Spleen (tissue), 11 donors: ENCODE measurements at regions not wholly inside any gene's neighbourhood (a gene's known extent, or its start where the extent isn't known, plus 50 kb on each side); places are given as distances from the start of the nearest gene placed in this dataset.

Experiments
- DNase-seq: peaks from one replicate; pipeline ENCODE4 v3.0.0-alpha.2; 2020
- H3K27ac ChIP-seq, 8 donors: fragments of 200-600 bp; sonication (generic) in 7 of 8; 1 replicate in 4 of 8; 2 replicates in 4 of 8; pipeline versions ENCODE4 v1.5.0 to v1.8.0; 2016 to 2021; ENCODE audit warnings: inconsistent platforms in 4 of 8, mild to moderate bottlenecking in 4 of 8, moderate library complexity in 1 of 8
- H3K27me3 ChIP-seq, 7 donors: fragments of 200-600 bp; sonication (generic) in 6 of 7; replicated peaks in 1 of 7; 1 replicate in 4 of 7; 2 replicates in 3 of 7; pipeline versions ENCODE4 v1.5.0 to v1.8.0; 2016 to 2021; ENCODE audit warnings: inconsistent platforms in 3 of 7, mild to moderate bottlenecking in 1 of 7
- H3K36me3 ChIP-seq, 6 donors: fragments of 200-600 bp; sonication (generic) in 5 of 6; 1 replicate in 4 of 6; 2 replicates in 2 of 6; pipeline versions ENCODE4 v1.5.0 to v1.8.0; 2016 to 2021; ENCODE audit warnings: inconsistent platforms in 2 of 6
- H3K4me1 ChIP-seq, 6 donors: fragments of 200-600 bp; sonication (generic) in 5 of 6; 1 replicate in 3 of 6; 2 replicates in 3 of 6; pipeline versions ENCODE4 v1.5.0 to v1.8.0; 2016 to 2021; ENCODE audit warnings: inconsistent platforms in 3 of 6
- H3K4me3 ChIP-seq, 8 donors: fragments of 200-600 bp; sonication (generic) in 7 of 8; 1 replicate in 4 of 8; 2 replicates in 4 of 8; pipeline versions ENCODE4 v1.5.0 to v1.8.0; 2016 to 2021; ENCODE audit warnings: inconsistent platforms in 4 of 8, mild to moderate bottlenecking in 4 of 8, moderate library complexity in 2 of 8
- H3K9me3 ChIP-seq, 8 donors: fragments of 200-600 bp; sonication (generic) in 7 of 8; 1 replicate in 4 of 8; 2 replicates in 4 of 8; pipeline versions ENCODE4 v1.5.0 to v1.8.0; 2016 to 2021; ENCODE audit warnings: inconsistent platforms in 4 of 8
- CTCF ChIP-seq, 11 experiments: fragments of 200-600 bp in 7 of 11; fragments of 450-650 bp in 4 of 11; sonication (generic) in 4 of 11; IDR thresholded peaks in 8 of 11; conservative IDR thresholded peaks in 3 of 11; 1 replicate in 7 of 11; 2 replicates in 4 of 11; pipeline versions ENCODE4 v1.4.0 to v1.8.0; 2016 to 2021; ENCODE audit warnings: antibody characterized with exemption in 11 of 11, inconsistent platforms in 4 of 11, mild to moderate bottlenecking in 1 of 11
- POLR2A ChIP-seq, 3 donors: fragments of 450-650 bp; IDR thresholded peaks; one replicate each; pipeline ENCODE4 v1.5.1; 2017; ENCODE audit warnings: antibody characterized with exemption in 3 of 3, mild to moderate bottlenecking in 1 of 3
- POLR2AphosphoS5 ChIP-seq, 3 donors: sonication (generic); formaldehyde crosslinking; IDR thresholded peaks; one replicate each; pipeline ENCODE4 v1.5.1; 2017; ENCODE audit warnings: antibody characterized with exemption in 3 of 3
- WGBS, 5 donors: extraction: QIAGEN DNeasy Blood & Tissue Kit in 3 of 5; methylation state at CpG; one replicate each; pipeline versions ENCODE4 v1.1.5 to v1.1.7; 2013 to 2018; 5-methylcytosine and 5-hydroxymethylcytosine counted together
- intact Hi-C: fragments of 100-400 bp; cut with DNase I; formaldehyde crosslinking; loops from one replicate; pipeline ENCODE4 v1.15.0; 2023; ENCODE audit warnings: low total_unique reads
- donor health status: healthy with polysubstance abuse.
- donor health status: DM: no; HTN: no; CAD: no; lungs with moderate emphysema.
- donor health status: DM: no; HTN: no; CAD: no.
- donor health status: Bipolar disorder and iron deficiency.
- donor health status: healthy.
- donor health status: DM: no; HTN: no; CAD: no.
- donor health status: DM: yes; HTN: yes; CAD: no.

GRCh38 chr16:8237452-8237851 lies 352.9 kb downstream of the TMEM114 start:
- no peaks in the 10 kb centered on the region for H3K27me3 ChIP-seq
- no peak for TF ChIP-seq POLR2A (IDR thresholded peaks at IDR 0.05)
- TF ChIP-seq POLR2AphosphoS5 (IDR thresholded peaks at IDR 0.05), result no peak
- TF ChIP-seq CTCF (IDR thresholded peaks at IDR 0.05 in 8 of 11, conservative IDR thresholded peaks at IDR 0.05 in 3 of 11), result no peak
- H3K4me3 ChIP-seq, result no peak overlapping the region
- no peaks in the 10 kb centered on the region for H3K4me1 ChIP-seq
- H3K27ac ChIP-seq, result no peak overlapping the region
- H3K36me3 ChIP-seq, result no peaks in the 10 kb centered on the region
- 85 to 95% (median 90%) methylated on average over 3 of the region's 3 CpGs for whole genome bisulfite sequencing, 5 donors
- intact Hi-C loops, result no loop called here
- H3K9me3 ChIP-seq, result peaks cover 0 to 11% (median 0%) of the 10 kb centered on the region in 8 donors
- DNase-seq, result no peak

GRCh38 chr16:8236816-8237215 lies 353.5 kb downstream of the TMEM114 start:
- WGBS, 5 donors, result 74 to 85% (median 79%) methylated on average over 4 of the region's 4 CpGs
- DNase-seq, result no peak
- Histone ChIP-seq H3K27me3 (no peaks in the 10 kb centered on the region), H3K4me3 (no peak overlapping the region), H3K9me3 (peaks cover 0 to 11% (median 0%) of the 10 kb centered on the region in 8 donors), H3K27ac (no peak overlapping the region), H3K4me1 (no peaks in the 10 kb centered on the region), H3K36me3 (no peaks in the 10 kb centered on the region)
- TF ChIP-seq CTCF (IDR thresholded peaks at IDR 0.05 in 8 of 11, conservative IDR thresholded peaks at IDR 0.05 in 3 of 11) (no peak), POLR2A (IDR thresholded peaks at IDR 0.05) (no peak), POLR2AphosphoS5 (IDR thresholded peaks at IDR 0.05) (no peak)
- intact Hi-C loops, result no loop called here

- Histone ChIP-seq H3K27me3 (no peaks in the 10 kb centered on the region), H3K36me3 (no peaks in the 10 kb centered on the region), H3K9me3 (peaks cover 0 to 8% (median 5%) of the 10 kb centered on the region in 8 donors), H3K27ac (no peak overlapping the region), H3K4me1 (no peaks in the 10 kb centered on the region), H3K4me3 (no peak overlapping the region)
- TF ChIP-seq POLR2A (IDR thresholded peaks at IDR 0.05), result no peak
- no peak for TF ChIP-seq CTCF (IDR thresholded peaks at IDR 0.05 in 8 of 11, conservative IDR thresholded peaks at IDR 0.05 in 3 of 11)
- no peak for DNase-seq
- intact Hi-C loops, result no loop called here
- WGBS, 5 donors, result 68 to 78% (median 73%) methylated on average over 4 of the region's 4 CpGs
These were observed 359.8 kb downstream of the TMEM114 start for GRCh38 chr16:8230497-8230896.

- intact Hi-C loops, result no loop called here
- no peak for TF ChIP-seq POLR2AphosphoS5 (IDR thresholded peaks at IDR 0.05)
- TF ChIP-seq POLR2A (IDR thresholded peaks at IDR 0.05), result no peak
- no peak for TF ChIP-seq CTCF (IDR thresholded peaks at IDR 0.05 in 8 of 11, conservative IDR thresholded peaks at IDR 0.05 in 3 of 11)
- no peaks in the 10 kb centered on the region for H3K4me1 ChIP-seq
- H3K27me3 ChIP-seq, result no peaks in the 10 kb centered on the region
- H3K9me3 ChIP-seq, result peaks cover 0 to 11% (median 0%) of the 10 kb centered on the region in 8 donors
- H3K27ac ChIP-seq, result no peak overlapping the region
- 71 to 78% (median 76%) methylated on average over 7 of the region's 7 CpGs for WGBS, 5 donors
- no peak for DNase-seq
- H3K36me3 ChIP-seq, result no peaks in the 10 kb centered on the region
- no peak overlapping the region for H3K4me3 ChIP-seq
These were observed 361.2 kb downstream of the TMEM114 start for GRCh38 chr16:8229011-8229520.
